Liver (tissue), 3 donors: ENCODE measurements at regions not wholly inside any gene's neighbourhood (a gene's known extent, or its start where the extent isn't known, plus 50 kb on each side); places are given as distances from the start of the nearest gene placed in this dataset.

Experiments
- FOXA1 ChIP-seq: IDR thresholded peaks from 2 replicates; pipeline ENCODE4 v1.6.1; 2016; ENCODE audit warnings: antibody characterized with exemption
- FOXA2 ChIP-seq: IDR thresholded peaks from 2 replicates; pipeline ENCODE4 v1.6.1; 2016; ENCODE audit warnings: antibody characterized with exemption
- HNF4G ChIP-seq: IDR thresholded peaks from 2 replicates; pipeline ENCODE4 v1.6.1; 2016; ENCODE audit warnings: antibody characterized with exemption
- RXRA ChIP-seq, 2 donors: IDR thresholded peaks; 2 replicates each; pipeline ENCODE4 v1.6.1; 2017 to 2018; ENCODE audit warnings: antibody characterized with exemption in 2 of 2, mild to moderate bottlenecking in 1 of 2
- TAF1 ChIP-seq: conservative IDR thresholded peaks from 2 replicates; pipeline ENCODE4 v1.6.1; 2016; ENCODE audit warnings: antibody characterized with exemption, mild to moderate bottlenecking
- TF ChIP-seq, protein P1 (sequence below): fragments of 150-350 bp; IDR thresholded peaks from 2 replicates; pipeline ENCODE4 v1.5.1; 2017; ENCODE audit warnings: improper control_type of control experiment, low read depth, low read length; ENCODE audit not compliant: missing input control
- TF ChIP-seq, protein P2 (sequence below): IDR thresholded peaks from 2 replicates; pipeline ENCODE4 v1.6.1; 2016; ENCODE audit warnings: antibody characterized with exemption
- donor health status: healthy.
- donor health status: healthy.

DNA sequence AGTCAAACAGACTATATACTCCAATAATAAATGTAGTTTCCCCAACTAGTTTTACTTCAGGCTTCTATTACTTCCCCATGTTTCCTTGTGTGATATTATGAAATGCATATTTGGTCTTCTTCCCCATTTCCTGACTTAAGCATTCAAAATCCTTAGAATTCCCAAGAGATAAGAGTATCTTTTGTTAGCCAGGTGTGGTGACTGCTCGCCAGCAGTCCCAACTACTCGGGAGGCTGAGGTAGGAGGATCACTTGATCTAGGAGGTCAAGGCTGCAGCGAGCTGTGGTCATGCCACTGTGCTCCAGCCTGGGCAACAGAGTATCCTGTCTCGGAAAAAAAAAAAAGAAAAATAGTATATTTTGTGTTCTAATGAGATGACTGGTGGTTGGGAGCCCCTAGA lies 72.7 kb upstream of the UBE2E2 start:
- TF ChIP-seq, protein P1, sequence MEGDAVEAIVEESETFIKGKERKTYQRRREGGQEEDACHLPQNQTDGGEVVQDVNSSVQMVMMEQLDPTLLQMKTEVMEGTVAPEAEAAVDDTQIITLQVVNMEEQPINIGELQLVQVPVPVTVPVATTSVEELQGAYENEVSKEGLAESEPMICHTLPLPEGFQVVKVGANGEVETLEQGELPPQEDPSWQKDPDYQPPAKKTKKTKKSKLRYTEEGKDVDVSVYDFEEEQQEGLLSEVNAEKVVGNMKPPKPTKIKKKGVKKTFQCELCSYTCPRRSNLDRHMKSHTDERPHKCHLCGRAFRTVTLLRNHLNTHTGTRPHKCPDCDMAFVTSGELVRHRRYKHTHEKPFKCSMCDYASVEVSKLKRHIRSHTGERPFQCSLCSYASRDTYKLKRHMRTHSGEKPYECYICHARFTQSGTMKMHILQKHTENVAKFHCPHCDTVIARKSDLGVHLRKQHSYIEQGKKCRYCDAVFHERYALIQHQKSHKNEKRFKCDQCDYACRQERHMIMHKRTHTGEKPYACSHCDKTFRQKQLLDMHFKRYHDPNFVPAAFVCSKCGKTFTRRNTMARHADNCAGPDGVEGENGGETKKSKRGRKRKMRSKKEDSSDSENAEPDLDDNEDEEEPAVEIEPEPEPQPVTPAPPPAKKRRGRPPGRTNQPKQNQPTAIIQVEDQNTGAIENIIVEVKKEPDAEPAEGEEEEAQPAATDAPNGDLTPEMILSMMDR: no peak
- TF ChIP-seq FOXA1: no peak
- no peak for TF ChIP-seq RXRA (IDR thresholded peaks at IDR 0.05)
- TF ChIP-seq, protein P2, sequence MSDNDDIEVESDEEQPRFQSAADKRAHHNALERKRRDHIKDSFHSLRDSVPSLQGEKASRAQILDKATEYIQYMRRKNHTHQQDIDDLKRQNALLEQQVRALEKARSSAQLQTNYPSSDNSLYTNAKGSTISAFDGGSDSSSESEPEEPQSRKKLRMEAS: no peak
- no peak for TF ChIP-seq TAF1
- no peak for TF ChIP-seq HNF4G
- TF ChIP-seq FOXA2: no peak
